Endodermal cell (in vitro differentiated cells): ENCODE measurements at regions not wholly inside any gene's neighbourhood (a gene's known extent, or its start where the extent isn't known, plus 50 kb on each side); places are given as distances from the start of the nearest gene placed in this dataset.

Source experiments
- DNase-seq: peaks from one replicate; pipeline ENCODE4 v3.0.0-alpha.2; 2017
- H3K27ac ChIP-seq: 2 replicates; pipeline ENCODE4 v1.5.1; 2013; ENCODE audit warnings: mild to moderate bottlenecking, low read depth, low read length, moderate library complexity
- H3K27me3 ChIP-seq: 2 replicates; pipeline ENCODE4 v1.6.1; 2013; ENCODE audit warnings: mild to moderate bottlenecking, low read length, moderate library complexity; ENCODE audit not compliant: insufficient read depth, control insufficient read depth, poor library complexity, severe bottlenecking
- H3K36me3 ChIP-seq: 2 replicates; pipeline ENCODE4 v1.7.0; 2013; ENCODE audit warnings: mild to moderate bottlenecking, low read length, moderate library complexity; ENCODE audit not compliant: control insufficient read depth, insufficient read depth
- H3K4me1 ChIP-seq: one replicate; pipeline ENCODE4 v1.7.0; 2013; ENCODE audit warnings: low read length; ENCODE audit not compliant: control insufficient read depth, insufficient read depth
- H3K4me3 ChIP-seq: 2 replicates; pipeline ENCODE4 v1.5.1; 2013; ENCODE audit warnings: mild to moderate bottlenecking, low read length, moderate library complexity
- H3K9ac ChIP-seq: 2 replicates; pipeline ENCODE4 v1.6.1; 2013; ENCODE audit warnings: mild to moderate bottlenecking, low read length, moderate library complexity; ENCODE audit not compliant: poor library complexity, severe bottlenecking; ENCODE audit errors: extremely low read depth
- H3K9me3 ChIP-seq: 2 replicates; pipeline ENCODE4 v1.6.1; 2013; ENCODE audit warnings: mild to moderate bottlenecking, low read length, moderate library complexity; ENCODE audit not compliant: control insufficient read depth
- H3K27ac Mint-ChIP-seq: 2 replicates; pipeline ENCODE4 v1.8.0; 2020; ENCODE audit warnings: mixed read lengths
- H3K27me3 Mint-ChIP-seq: 2 replicates; pipeline ENCODE4 v1.8.0; 2021; ENCODE audit warnings: mild to moderate bottlenecking, mixed read lengths; ENCODE audit not compliant: insufficient read depth
- H3K36me3 Mint-ChIP-seq: 2 replicates; pipeline ENCODE4 v1.8.0; 2020; ENCODE audit warnings: low read depth, mixed read lengths
- H3K4me1 Mint-ChIP-seq: 2 replicates; pipeline ENCODE4 v1.8.0; 2020; ENCODE audit warnings: mixed read lengths
- H3K4me3 Mint-ChIP-seq: 2 replicates; pipeline ENCODE4 v1.8.0; 2020; ENCODE audit warnings: mild to moderate bottlenecking, moderate library complexity, mixed read lengths
- H3K9me3 Mint-ChIP-seq: 2 replicates; pipeline ENCODE4 v1.8.0; 2020; ENCODE audit warnings: mild to moderate bottlenecking, mixed read lengths
- CTCF ChIP-seq: fragments of 200-600 bp; sonication (generic); conservative IDR thresholded peaks from 2 replicates; pipeline ENCODE4 v1.5.0; 2021; ENCODE audit warnings: antibody characterized with exemption, mild to moderate bottlenecking
- WGBS, 2 experiments: methylation state at CpG; one replicate each; pipeline versions ENCODE4 v1.1.5 to v1.1.7; 2013; ENCODE audit warnings: missing lambda C conversion rate in 2 of 2, mixed read lengths in 1 of 2; ENCODE audit not compliant: insufficient coverage in 1 of 2, insufficient read length in 1 of 2; 5-methylcytosine and 5-hydroxymethylcytosine counted together

GRCh38 chr14:101031186-101031585 is 127.7 kb upstream of the RTL1 start:
- H3K27ac ChIP-seq = no peak overlapping the region
- H3K36me3 ChIP-seq = no peaks in the 10 kb centered on the region
- no peak overlapping the region for H3K9ac ChIP-seq
- no peak for TF ChIP-seq CTCF
- Mint-ChIP-seq H3K27ac (no peak overlapping the region), H3K4me1 (no peaks in the 10 kb centered on the region), H3K4me3 (no peak overlapping the region), H3K27me3 (no peaks in the 10 kb centered on the region), H3K9me3 (no peaks in the 10 kb centered on the region), H3K36me3 (no peaks in the 10 kb centered on the region)
- 96% methylated on average over 9 to 14 of the region's 14 CpGs for WGBS, 2 experiments
- no peaks in the 10 kb centered on the region for H3K4me1 ChIP-seq
- H3K4me3 ChIP-seq = no peak overlapping the region
- no peaks in the 10 kb centered on the region for H3K27me3 ChIP-seq
- no peak for DNase-seq
- H3K9me3 ChIP-seq = no peaks in the 10 kb centered on the region

- Histone ChIP-seq H3K27ac (no peak overlapping the region), H3K9me3 (no peaks in the 10 kb centered on the region), H3K36me3 (no peaks in the 10 kb centered on the region), H3K4me1 (no peaks in the 10 kb centered on the region), H3K9ac (no peak overlapping the region), H3K4me3 (no peak overlapping the region), H3K27me3 (no peaks in the 10 kb centered on the region)
- WGBS, 2 experiments = 94 to 97% methylated on average over 11 to 17 of the region's 17 CpGs
- Mint-ChIP-seq H3K27ac (no peak overlapping the region), H3K9me3 (no peaks in the 10 kb centered on the region), H3K36me3 (no peaks in the 10 kb centered on the region), H3K27me3 (no peaks in the 10 kb centered on the region), H3K4me1 (no peaks in the 10 kb centered on the region), H3K4me3 (no peak overlapping the region)
- DNase-seq = no peak
- TF ChIP-seq CTCF = no peak
These were observed 128.2 kb upstream of the RTL1 start for GRCh38 chr14:101031721-101032120.

GRCh38 chr14:101032433-101032832 is 128.9 kb upstream of the RTL1 start:
- Histone ChIP-seq H3K27ac (no peak overlapping the region), H3K9ac (no peak overlapping the region), H3K9me3 (no peaks in the 10 kb centered on the region), H3K27me3 (no peaks in the 10 kb centered on the region), H3K4me3 (no peak overlapping the region), H3K36me3 (no peaks in the 10 kb centered on the region), H3K4me1 (peaks cover under 1% of the 10 kb centered on the region)
- Mint-ChIP-seq H3K9me3 (no peaks in the 10 kb centered on the region), H3K4me1 (peaks cover 2% of the 10 kb centered on the region), H3K27me3 (no peaks in the 10 kb centered on the region), H3K27ac (no peak overlapping the region), H3K4me3 (no peak overlapping the region), H3K36me3 (no peaks in the 10 kb centered on the region)
- DNase-seq = no peak
- 88 to 93% methylated on average over 6 of the region's 6 CpGs for WGBS, 2 experiments
- no peak for TF ChIP-seq CTCF
